GM12874 (cell line): ENCODE measurements at regions not wholly inside any gene's neighbourhood (a gene's known extent, or its start where the extent isn't known, plus 50 kb on each side); places are given as distances from the start of the nearest gene placed in this dataset.

Experiments
- TF ChIP-seq, protein P1 (sequence below): IDR thresholded peaks from 2 replicates; pipeline ENCODE4 v1.5.1; 2011; ENCODE audit warnings: low read depth, mild to moderate bottlenecking, control low read depth, low read length, moderate library complexity; ENCODE audit not compliant: insufficient read depth

DNA sequence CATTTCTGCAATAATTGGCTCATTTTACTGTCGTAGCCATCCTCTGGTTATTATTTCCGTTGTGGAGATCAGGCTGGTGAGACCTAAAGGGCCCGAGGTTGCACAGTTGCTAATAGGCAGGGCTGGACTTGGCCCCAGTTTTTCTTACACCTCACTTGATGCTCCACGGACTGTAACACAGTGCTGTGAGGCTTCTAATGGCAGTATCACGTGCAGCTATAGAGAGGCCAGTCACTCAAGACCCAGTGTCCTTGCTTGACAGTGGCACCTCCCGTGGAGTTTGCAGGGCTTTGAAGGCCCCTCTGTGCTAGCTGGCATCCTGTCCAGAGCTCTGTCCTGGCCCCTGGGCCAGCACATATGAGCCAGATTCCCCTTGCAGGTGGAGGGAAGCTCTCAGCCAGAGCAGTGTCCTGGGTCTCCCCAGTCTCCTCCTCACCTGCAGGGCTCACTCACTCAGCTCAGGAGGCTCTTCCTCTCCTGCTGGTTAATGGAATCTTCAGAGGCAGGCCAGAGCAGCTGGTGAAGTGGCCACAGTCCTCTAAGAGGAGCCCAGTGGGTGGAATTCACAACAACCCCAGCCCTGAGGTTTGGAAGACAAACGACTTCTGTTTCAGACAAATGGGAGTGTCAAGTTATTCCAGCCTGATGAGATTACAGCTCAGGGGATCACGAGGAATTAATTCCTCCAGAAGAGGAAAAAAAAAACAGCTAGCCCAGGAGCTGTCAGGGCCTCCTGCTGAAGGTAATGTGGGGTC lies 114.2 kb upstream of the FAM180A start:
- TF ChIP-seq, protein P1, sequence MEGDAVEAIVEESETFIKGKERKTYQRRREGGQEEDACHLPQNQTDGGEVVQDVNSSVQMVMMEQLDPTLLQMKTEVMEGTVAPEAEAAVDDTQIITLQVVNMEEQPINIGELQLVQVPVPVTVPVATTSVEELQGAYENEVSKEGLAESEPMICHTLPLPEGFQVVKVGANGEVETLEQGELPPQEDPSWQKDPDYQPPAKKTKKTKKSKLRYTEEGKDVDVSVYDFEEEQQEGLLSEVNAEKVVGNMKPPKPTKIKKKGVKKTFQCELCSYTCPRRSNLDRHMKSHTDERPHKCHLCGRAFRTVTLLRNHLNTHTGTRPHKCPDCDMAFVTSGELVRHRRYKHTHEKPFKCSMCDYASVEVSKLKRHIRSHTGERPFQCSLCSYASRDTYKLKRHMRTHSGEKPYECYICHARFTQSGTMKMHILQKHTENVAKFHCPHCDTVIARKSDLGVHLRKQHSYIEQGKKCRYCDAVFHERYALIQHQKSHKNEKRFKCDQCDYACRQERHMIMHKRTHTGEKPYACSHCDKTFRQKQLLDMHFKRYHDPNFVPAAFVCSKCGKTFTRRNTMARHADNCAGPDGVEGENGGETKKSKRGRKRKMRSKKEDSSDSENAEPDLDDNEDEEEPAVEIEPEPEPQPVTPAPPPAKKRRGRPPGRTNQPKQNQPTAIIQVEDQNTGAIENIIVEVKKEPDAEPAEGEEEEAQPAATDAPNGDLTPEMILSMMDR: no peak

DNA sequence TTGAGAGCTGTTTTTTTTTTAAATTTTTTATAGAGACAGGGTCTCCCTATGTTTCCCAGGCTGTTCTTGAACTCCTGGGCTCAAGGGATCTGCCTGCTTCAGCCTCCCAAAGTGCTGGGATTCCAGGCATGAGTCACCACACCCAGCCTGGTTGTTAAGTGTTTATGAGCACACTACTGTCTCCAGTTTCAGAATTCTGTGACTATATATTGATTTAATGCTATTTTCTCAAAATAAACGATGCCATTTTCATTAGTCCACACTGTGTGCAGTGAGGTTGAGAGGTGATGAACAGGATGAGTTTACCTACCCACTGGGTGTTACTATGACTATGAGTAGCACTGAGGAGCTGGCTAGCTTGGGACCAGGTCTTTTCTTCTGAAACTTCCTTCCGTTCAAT lies 110.9 kb upstream of the FAM180A start:
- TF ChIP-seq, protein P1: no peak

DNA sequence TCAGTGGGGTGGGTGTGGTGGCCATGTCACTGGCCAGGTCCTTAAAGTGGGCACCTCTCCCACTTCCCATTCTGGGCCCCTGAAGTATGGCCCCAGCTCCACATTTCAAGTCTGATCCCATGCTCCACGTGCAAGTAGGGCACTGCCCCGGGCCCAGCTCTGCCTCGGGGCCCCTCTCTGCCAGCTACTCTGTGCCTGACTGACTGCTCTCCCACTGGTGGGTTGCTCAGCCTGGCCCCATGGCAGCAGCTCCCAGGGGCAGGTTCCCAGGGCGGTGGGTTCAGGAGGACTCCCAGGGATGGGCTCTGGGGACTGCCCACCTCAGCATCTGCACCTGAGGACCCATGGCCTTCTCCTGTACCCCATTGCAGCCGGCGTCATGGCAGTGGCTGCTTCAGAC lies 110.2 kb upstream of the FAM180A start:
- TF ChIP-seq, protein P1: no peak

DNA sequence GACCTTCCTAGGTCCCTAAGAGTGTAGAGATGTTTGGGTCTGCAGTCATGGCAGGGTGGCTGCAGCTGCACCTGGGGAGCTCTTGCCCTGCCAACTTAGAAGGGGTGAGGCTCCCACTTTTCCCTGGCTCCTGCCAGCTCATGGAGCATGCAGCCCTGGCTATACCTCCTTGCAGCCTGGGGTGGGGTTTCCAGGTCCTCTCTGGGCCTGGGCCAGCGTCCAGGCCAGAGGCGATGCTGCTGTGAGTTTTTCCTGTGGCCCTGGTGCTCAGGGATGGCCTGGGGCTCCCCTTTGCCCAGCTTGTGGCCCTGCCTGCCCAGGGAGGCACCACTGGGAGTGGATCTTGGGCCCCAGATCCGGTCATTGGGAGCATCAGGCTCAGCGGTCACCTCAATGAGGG lies 109.8 kb upstream of the FAM180A start:
- TF ChIP-seq, protein P1: no peak

DNA sequence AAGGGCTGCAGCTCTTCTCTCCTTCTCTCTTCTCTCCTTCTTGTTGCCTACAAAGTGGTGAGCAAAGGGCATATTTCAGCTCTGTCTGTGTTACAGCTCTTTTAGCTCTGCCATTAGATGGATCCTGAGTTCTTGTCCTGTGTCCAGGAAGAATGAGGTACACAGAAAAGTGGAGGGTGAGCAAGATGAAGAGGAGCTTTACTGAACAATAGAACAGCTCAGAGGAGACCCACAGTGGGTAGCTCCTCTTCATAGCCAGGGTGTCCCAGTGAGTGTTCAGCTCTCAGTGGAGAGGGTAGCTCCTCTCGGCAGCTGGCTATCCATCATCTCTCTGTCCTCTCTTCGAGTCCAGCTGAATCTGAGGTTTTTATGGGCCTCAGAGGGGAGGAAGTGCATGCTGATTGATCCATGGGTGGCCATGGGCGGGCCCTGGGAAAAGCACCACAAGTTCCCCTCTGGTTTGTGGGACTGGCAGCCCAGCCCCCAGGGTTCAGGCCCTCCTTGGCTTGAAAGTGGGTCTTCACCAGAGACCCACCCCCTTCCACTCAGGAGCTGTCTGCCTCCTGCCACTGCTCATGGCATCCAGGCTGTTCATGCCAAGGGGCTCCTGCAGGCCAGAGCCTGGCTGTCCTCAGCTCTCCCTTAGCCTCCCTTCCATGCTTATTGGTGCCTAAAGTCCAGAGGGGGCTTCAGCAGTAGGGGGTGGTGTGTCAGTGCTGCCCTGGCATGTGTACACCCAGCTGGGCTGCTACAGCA lies 109.1 kb upstream of the FAM180A start:
- TF ChIP-seq, protein P1: no peak

DNA sequence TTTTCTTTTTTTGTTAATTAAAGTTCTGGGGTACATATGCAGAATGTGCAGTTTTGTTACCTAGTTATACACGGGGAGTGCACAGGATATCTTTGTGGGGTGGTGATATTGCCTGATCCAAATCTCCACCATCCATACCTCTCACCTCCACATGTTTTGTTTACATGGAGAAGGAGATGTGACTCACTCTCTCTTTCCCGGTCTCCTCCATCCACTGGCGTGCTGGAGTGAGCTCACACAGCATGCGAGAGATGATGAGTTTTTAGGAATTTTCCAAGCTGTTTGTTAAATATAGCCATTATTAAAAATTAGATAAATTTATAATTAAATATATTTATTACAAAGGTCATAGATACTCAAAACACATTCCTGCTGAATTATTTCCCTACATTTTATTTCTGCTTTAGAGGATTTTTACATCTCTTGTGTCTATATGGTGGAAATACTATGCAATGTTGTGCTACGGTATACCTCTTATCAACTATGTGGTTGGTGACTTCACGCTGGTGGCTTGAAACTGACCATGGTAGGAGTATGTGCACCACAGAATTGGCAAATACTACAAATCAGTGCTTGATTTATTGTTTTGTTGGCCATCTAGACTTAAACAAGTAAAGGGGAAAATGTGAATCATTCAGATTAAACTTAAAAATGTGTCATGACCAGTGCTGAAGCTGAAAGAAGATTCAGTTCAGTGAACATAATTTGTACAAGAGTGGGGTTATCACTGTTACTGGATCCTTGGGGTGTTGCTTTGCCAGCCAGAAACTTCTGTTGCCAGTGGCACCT lies 107.9 kb upstream of the FAM180A start:
- TF ChIP-seq, protein P1: no peak

DNA sequence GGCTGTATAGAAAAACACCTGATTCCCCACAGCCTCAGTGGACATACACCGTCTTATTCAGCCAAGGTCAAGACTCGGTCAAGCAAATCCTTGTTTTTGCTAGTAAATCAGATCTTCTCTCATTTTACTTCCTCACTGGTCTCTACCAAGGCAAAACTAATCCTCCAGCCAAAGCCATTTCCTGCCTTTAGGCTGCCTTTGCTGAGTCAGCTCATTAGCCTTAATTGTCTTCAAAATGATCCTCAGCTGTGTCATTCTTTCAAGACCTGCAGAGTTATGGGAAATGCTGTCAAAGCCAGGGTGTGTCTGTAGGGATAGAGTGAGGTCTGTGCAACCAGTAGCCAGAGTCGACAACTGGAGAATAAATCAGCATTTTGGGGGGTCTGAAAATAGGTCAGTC lies 107.2 kb upstream of the FAM180A start:
- TF ChIP-seq, protein P1: no peak
